Adipocyte (in vitro differentiated cells): ENCODE measurements at regions not wholly inside any gene's neighbourhood (a gene's known extent, or its start where the extent isn't known, plus 50 kb on each side); places are given as distances from the start of the nearest gene placed in this dataset.

Source experiments
- DNase-seq: peaks from one replicate; pipeline ENCODE4 v3.0.0-alpha.2; 2015; ENCODE audit warnings: low read depth
- H3K27me3 ChIP-seq: replicated peaks from 2 replicates; pipeline ENCODE4 v1.7.0; 2013; ENCODE audit warnings: mild to moderate bottlenecking, low read length, moderate library complexity; ENCODE audit not compliant: control insufficient read depth, insufficient read depth
- H3K36me3 ChIP-seq: 2 replicates; pipeline ENCODE4 v1.7.0; 2013; ENCODE audit warnings: low read length, mild to moderate bottlenecking, moderate library complexity; ENCODE audit not compliant: control insufficient read depth, insufficient read depth, severe bottlenecking
- H3K4me1 ChIP-seq: 2 replicates; pipeline ENCODE4 v1.7.0; 2013; ENCODE audit warnings: mild to moderate bottlenecking, low read length, moderate library complexity; ENCODE audit not compliant: control insufficient read depth, insufficient read depth
- H3K4me3 ChIP-seq: 2 replicates; pipeline ENCODE4 v1.7.0; 2013; ENCODE audit warnings: mild to moderate bottlenecking, low read length, moderate library complexity
- H3K9ac ChIP-seq: 2 replicates; pipeline ENCODE4 v1.7.0; 2013; ENCODE audit warnings: mild to moderate bottlenecking, low read length, moderate library complexity
- H3K9me3 ChIP-seq: 2 replicates; pipeline ENCODE4 v1.7.0; 2013; ENCODE audit warnings: mild to moderate bottlenecking, low read length, moderate library complexity; ENCODE audit not compliant: control insufficient read depth

DNA sequence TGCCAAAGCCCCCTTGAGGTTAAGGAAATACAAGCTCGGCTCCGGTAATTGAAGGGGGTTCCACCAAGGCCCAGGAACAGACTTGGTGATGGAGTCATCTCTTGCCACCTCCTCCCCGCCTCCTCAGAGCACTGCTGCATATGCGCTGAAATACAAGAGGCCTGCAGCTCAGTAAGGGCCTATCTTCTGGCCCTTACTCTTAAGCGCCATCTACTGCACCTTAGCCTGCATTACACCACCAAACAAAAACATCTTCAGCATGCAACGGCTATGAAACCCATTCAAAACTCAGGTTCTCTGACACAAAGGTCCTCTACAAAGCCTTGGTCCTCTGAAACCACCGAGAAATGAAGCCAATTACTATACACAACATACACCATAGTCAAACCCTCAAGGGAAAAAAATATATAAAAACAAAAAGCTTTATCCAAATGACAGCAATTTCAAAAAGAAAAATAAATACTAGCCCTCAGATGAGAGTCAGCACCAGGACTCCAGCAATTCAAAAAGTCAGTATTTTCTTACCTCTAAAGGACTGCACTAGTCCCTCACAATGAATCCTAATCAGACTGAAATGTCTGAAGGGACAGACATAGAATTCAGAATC lies 176.8 kb upstream of the TBX20 start:
- Histone ChIP-seq H3K4me3 (no peak overlapping the region), H3K9me3 (peaks cover 19% of the 10 kb centered on the region), H3K9ac (no peak overlapping the region), H3K27me3 (peaks cover 9% of the 10 kb centered on the region), H3K36me3 (no peaks in the 10 kb centered on the region), H3K4me1 (no peaks in the 10 kb centered on the region)
- no peak for DNase-seq

DNA sequence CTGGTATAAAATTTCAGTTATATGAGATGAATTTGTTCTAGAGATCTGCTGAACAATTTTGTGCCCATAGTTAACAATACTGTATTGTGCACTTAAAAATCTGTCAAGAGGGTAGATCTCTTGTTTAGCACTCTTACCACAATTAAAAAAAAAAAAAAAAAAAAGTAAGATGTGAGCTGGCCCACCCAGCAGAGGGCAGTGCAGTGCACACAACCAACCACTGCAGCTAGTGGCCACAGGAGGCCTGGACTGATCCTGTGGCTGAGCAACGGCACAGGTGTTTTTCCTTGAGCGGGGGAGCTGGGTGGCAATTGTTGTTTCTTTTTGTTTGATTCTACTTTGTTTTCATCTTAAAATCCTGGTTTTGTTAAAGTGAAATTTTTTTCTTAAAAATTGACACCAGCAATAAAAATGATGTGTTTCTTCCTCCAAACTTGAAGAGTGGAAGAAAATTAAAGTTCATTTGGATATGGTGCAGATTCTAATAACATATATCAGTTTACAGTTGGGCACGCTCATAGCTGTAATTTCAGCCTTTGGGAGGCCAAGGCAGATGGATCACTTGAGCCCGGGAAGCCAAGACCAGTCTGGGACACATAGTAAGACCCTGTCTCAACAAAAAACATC lies 171.1 kb upstream of the TBX20 start:
- Histone ChIP-seq H3K4me1 (no peaks in the 10 kb centered on the region), H3K36me3 (no peaks in the 10 kb centered on the region), H3K27me3 (peaks cover 33% of the 10 kb centered on the region), H3K9ac (no peak overlapping the region), H3K9me3 (peaks cover 10% of the 10 kb centered on the region), H3K4me3 (no peak overlapping the region)
- DNase-seq: peak; percentile 71

DNA sequence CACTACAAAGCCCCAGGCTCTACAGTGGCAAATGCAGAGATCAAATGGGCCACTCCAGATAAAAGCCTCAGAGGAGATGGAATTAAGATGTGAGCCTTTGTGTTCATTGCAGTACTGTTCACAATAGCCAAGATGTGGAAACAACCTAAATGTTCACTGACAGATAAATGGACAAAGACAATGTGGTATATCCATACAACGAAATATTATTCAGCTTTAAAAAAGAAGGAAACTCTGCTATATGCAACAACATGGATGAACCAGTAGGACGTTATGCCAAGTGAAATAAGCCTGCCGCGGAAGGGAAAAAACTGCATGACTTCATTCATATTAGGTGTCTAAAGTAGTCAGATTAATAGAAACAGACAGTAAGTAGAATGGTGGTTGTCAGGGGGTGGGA lies 170.5 kb upstream of the TBX20 start:
- Histone ChIP-seq H3K36me3 (no peaks in the 10 kb centered on the region), H3K9me3 (peaks cover 9% of the 10 kb centered on the region), H3K9ac (no peak overlapping the region), H3K4me1 (no peaks in the 10 kb centered on the region), H3K27me3 (peaks cover 38% of the 10 kb centered on the region), H3K4me3 (no peak overlapping the region)
- DNase-seq: no peak

DNA sequence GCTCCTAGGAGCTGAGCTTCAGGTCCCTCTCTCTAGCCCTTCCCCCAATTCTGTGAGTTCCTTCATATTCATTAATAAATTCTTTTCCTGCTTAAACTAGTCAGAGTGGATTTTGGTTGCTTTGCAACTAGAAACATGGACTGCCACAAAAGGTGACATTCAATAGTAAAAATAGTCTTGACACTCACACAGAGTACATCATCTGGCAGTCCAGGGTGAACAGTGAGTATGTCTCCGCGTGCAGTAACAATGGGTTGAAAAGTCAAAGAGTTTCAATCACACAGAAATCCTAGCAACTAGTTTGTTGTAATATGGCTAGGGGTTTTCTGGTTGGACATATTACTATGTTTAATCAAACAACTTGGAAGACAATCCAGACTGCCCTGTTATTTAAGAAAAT lies 168.8 kb upstream of the TBX20 start:
- Histone ChIP-seq H3K4me3 (no peak overlapping the region), H3K9ac (no peak overlapping the region), H3K27me3 (peaks cover 41% of the 10 kb centered on the region), H3K9me3 (peaks cover 4% of the 10 kb centered on the region), H3K4me1 (no peaks in the 10 kb centered on the region), H3K36me3 (no peaks in the 10 kb centered on the region)
- no peak for DNase-seq

DNA sequence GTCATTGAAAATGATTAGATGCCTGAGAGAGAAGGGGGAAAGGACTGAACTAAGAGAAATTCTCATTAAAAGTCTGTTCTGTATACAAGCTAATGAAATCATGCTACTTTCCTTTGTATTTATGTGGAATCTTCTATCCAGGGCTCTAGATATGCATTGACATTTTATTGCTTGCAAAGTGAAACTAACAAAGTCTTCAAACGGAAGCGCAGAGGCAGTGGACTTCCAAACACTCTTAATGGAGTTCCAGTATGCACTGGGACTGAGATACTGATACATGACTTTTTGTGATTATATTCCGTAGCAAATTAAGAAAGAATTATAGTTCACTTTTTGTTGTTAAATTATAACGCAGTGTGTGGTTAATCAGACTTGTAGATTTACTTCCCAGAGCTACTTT lies 166.8 kb upstream of the TBX20 start:
- Histone ChIP-seq H3K4me3 (peak overlapping the region; percentile 47), H3K9ac (no peak overlapping the region), H3K36me3 (no peaks in the 10 kb centered on the region), H3K9me3 (no peaks in the 10 kb centered on the region), H3K27me3 (peaks cover 31% of the 10 kb centered on the region), H3K4me1 (no peaks in the 10 kb centered on the region)
- peak; percentile 1 for DNase-seq

DNA sequence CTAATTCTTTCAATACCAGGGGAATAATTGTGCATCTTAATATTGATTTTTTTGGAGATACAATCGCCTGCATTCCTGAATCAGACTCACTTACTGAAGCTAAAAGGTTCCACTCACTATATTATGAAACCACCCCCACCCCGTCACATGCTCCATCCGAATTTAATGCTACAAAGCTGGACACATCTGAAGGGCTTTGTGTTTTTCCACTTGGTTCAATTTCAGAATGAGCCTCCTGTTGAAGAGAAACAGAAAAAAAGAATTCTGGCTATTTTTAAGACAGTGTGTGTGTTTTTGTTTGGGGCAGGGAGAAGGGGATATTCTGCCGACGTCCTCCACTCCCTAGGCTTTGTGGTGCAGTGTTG lies 165.5 kb upstream of the TBX20 start:
- H3K36me3 ChIP-seq: no peaks in the 10 kb centered on the region
- peaks cover 31% of the 10 kb centered on the region for H3K27me3 ChIP-seq
- H3K9ac ChIP-seq: no peak overlapping the region
- no peak for DNase-seq
- no peak overlapping the region for H3K4me3 ChIP-seq
- no peaks in the 10 kb centered on the region for H3K4me1 ChIP-seq
- no peaks in the 10 kb centered on the region for H3K9me3 ChIP-seq

DNA sequence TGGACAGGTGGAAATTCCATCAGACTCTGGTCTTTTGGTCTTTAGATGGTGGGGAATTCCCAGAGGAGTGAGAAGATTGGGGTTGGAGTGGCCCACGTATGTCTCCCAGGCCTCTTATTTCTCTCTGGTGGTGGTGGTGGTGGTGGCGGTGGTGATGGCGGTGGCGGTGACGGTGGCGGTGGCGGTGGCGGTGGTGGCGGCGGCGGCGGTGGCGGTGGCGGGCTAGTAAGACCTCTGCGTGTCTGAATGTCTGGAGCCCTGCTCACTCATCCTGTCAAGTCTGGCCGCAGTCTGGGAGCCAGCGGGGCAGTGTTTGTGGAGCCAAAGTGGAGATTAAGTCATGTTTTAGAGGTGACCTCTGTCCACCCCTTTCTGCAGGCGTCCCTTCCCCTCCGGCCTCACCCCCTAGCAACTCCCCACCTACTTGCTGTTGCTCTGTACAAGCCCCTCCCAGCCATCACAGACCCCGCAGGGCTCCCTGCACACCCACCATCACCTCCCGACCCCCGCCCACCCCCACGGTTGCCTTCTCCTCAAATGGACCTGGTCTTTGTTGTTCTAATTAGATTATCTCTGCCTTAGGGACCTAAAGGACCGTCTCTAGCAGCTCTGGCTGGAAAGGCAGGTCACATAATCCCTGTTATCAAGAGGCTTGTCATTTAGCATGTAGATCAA lies 165.0 kb upstream of the TBX20 start:
- Histone ChIP-seq H3K4me1 (no peaks in the 10 kb centered on the region), H3K4me3 (no peak overlapping the region)
- DNase-seq: no peak

DNA sequence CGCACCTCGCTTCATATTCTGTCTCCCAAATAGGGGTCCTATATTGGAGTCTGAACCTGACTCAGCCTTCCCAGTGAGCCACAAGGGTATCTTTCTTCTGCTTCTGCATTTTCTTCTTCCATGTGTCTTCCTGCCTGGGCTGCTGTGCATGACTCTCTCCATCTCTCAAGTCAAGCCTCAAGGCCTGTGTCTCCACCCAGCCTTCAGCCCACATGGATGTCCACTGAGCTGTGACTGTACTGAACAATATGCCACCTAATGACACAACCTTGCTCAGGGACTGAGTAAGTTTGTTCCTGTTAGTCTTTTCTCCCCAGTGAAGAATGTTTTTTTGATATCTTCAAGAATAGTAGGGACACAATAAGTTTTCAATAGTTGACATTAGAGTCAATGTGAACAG lies 162.7 kb upstream of the TBX20 start:
- no peaks in the 10 kb centered on the region for H3K36me3 ChIP-seq
- no peak overlapping the region for H3K4me3 ChIP-seq
- DNase-seq: no peak
- no peaks in the 10 kb centered on the region for H3K9me3 ChIP-seq
- no peaks in the 10 kb centered on the region for H3K4me1 ChIP-seq
- peaks cover 32% of the 10 kb centered on the region for H3K27me3 ChIP-seq
- no peak overlapping the region for H3K9ac ChIP-seq

More for the DNA sequence above, 165.0 kb upstream of the TBX20 start:
- no peak overlapping the region for H3K9ac ChIP-seq
- H3K36me3 ChIP-seq: no peaks in the 10 kb centered on the region
- no peaks in the 10 kb centered on the region for H3K9me3 ChIP-seq
- H3K27me3 ChIP-seq: peaks cover 31% of the 10 kb centered on the region

DNA sequence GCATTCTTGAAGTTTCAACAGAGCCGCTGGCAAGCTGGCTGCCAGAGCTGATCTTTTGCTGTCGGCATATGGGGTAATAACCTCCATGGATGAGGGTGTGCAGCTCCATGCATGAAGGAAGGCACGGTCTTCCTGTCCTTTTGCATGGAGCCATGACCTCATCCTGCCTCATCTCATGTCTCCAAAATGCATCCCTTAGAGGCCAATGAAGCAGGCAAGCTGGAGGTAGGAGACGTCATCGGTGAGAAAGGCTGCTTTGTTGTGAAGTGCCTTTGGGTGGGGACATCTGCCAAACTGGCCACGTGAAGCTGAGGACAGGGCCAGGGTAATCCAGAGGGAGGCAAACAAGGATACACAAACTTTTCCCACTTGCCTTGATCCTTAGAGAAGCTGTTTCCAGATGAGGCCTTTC lies 161.5 kb upstream of the TBX20 start:
- Histone ChIP-seq H3K9me3 (no peaks in the 10 kb centered on the region), H3K9ac (no peak overlapping the region), H3K4me3 (no peak overlapping the region), H3K4me1 (no peaks in the 10 kb centered on the region), H3K36me3 (no peaks in the 10 kb centered on the region), H3K27me3 (peaks cover 29% of the 10 kb centered on the region)
- no peak for DNase-seq

DNA sequence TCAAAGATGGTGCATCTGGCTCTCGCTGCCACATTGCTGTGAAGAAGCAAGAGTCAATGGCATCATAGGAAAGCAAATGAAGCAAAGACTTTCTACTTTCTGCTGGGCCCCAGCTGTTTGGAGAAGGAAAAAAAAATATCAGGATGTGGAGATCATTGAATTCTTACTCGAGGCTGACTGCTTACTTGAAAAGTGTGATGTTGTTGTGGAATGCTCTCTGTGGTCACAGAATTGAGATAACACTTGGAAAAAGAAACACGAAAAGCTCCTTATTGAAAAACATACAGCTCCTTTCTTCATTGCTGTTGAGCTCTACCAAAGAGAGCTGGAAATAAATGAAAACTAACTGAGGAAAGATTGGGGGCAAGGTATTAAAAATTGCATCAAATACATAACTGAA lies 157.4 kb upstream of the TBX20 start:
- DNase-seq: no peak
- Histone ChIP-seq H3K36me3 (no peaks in the 10 kb centered on the region), H3K9ac (no peak overlapping the region), H3K4me3 (no peak overlapping the region), H3K27me3 (peaks cover 18% of the 10 kb centered on the region), H3K4me1 (no peaks in the 10 kb centered on the region), H3K9me3 (no peaks in the 10 kb centered on the region)

DNA sequence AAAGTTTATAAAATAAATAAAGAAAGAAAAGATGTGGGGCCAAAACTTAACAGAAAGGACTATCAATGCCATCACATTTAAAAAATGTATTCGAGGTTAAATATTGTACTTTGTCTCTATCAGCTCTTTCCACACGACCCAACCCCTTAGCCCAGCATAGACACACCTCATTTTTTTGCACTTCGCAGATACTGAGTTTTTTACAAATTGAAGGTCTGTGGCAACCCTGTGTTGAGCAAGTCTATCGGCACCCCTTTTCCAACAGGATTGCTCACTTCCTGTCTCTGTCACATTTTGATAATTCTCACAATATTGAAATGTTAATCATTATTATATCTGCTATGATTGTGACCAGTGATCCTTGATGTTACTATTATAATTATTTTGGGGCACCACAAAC lies 151.6 kb upstream of the TBX20 start:
- H3K9me3 ChIP-seq: no peaks in the 10 kb centered on the region

More for the DNA sequence above, 151.6 kb upstream of the TBX20 start:
- H3K36me3 ChIP-seq: no peaks in the 10 kb centered on the region
- peaks cover 5% of the 10 kb centered on the region for H3K27me3 ChIP-seq
- H3K4me1 ChIP-seq: no peaks in the 10 kb centered on the region
- no peak for DNase-seq
- no peak overlapping the region for H3K4me3 ChIP-seq
- no peak overlapping the region for H3K9ac ChIP-seq
